GM12872 (cell line): ENCODE measurements at regions not wholly inside any gene's neighbourhood (a gene's known extent, or its start where the extent isn't known, plus 50 kb on each side); places are given as distances from the start of the nearest gene placed in this dataset.

ENCODE experiments used
- TF ChIP-seq, protein P1 (sequence below): IDR thresholded peaks from 3 replicates; pipeline ENCODE4 v1.5.1; 2011; ENCODE audit warnings: low read depth, mild to moderate bottlenecking, low read length, moderate library complexity; ENCODE audit not compliant: insufficient read depth

GRCh38 chr10:56771343-56771742 lies 410.3 kb upstream of the ZWINT start:
- TF ChIP-seq, protein P1, sequence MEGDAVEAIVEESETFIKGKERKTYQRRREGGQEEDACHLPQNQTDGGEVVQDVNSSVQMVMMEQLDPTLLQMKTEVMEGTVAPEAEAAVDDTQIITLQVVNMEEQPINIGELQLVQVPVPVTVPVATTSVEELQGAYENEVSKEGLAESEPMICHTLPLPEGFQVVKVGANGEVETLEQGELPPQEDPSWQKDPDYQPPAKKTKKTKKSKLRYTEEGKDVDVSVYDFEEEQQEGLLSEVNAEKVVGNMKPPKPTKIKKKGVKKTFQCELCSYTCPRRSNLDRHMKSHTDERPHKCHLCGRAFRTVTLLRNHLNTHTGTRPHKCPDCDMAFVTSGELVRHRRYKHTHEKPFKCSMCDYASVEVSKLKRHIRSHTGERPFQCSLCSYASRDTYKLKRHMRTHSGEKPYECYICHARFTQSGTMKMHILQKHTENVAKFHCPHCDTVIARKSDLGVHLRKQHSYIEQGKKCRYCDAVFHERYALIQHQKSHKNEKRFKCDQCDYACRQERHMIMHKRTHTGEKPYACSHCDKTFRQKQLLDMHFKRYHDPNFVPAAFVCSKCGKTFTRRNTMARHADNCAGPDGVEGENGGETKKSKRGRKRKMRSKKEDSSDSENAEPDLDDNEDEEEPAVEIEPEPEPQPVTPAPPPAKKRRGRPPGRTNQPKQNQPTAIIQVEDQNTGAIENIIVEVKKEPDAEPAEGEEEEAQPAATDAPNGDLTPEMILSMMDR = no peak

DNA sequence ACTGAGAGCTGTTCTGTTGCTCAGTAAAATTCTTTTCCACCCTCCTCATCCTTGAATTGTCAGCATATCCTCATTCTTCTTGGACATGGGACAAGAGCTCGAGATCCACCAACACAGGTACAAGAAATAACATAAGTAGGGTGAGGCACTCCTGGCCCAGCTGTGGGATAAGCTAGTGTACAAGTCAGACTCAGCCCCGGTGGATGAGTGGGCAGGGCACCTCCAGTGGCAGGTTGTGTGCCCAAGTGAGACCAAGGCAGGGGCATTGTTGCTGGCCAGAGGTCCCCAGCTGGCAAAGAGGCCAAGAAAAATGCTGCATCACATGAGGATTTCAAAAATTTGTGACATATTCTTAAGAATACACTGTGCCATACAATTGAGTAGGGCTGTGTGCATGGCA lies 402.0 kb upstream of the ZWINT start:
- TF ChIP-seq, protein P1 = no peak

DNA sequence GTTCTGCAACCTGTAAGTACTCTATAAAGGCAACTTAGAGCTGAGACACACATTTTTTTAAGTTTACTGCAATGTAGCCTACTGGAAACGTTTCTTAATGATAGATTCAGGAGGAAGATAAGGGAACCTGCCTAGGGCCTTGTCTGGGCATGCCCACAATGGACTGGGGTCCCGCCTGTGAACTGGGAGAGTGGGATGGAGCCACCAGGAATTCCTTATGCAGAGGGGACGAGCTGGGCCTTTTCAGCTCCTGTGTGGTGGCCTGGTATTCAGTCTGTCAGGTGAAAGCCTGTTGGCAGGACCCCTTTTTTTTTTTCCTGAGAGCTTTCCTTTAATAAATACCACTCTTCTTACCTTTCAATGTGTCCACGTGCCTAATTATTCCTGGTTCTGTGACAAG lies 384.4 kb upstream of the ZWINT start:
- TF ChIP-seq, protein P1 = no peak

DNA sequence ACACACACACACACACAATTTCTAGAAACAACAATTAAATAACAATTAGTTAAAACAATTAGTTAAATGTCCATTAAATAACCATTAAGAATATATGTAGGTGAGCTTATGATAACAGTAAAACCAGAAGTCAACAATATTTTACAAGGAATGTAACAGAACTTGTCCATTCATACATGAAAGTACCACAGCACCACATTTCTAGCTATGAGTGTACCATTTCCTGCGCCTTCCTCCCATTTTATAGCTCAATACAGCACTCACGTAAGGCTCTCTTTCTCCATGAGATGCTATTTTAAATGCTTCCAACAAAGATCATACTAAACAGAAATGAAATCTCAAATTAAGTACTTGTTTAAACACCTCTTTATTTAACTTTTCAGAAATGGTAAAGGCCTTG lies 367.3 kb upstream of the ZWINT start:
- TF ChIP-seq, protein P1 = no peak

GRCh38 chr10:56722912-56723311 lies 361.9 kb upstream of the ZWINT start:
- TF ChIP-seq, protein P1 = no peak

- TF ChIP-seq, protein P1 = no peak
Measured at GRCh38 chr10:56715262-56715661, 354.2 kb upstream of the ZWINT start.

DNA sequence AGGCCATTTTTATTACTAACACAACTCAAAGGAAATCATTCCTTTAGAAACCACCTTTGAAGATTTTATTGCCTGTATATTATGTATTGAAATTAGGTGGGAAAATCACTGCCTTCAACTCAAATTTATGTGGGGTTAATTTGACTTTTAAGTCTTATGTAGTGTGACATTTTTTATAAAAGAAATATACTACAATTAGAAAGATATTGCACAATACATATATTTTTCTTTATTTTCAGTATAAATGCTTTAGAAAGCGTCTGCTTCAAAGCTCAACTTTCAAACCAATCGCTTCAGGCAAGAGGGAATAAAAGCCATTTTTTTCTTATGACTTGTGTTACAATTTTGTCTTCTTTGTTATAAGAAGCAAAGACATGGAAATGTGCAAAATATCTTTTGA lies 337.4 kb upstream of the ZWINT start:
- TF ChIP-seq, protein P1 = no peak

GRCh38 chr10:56679578-56679977 lies 318.5 kb upstream of the ZWINT start:
- TF ChIP-seq, protein P1 = no peak
